ENCODE measurements at regions not wholly inside any gene's neighbourhood (a gene's known extent, or its start where the extent isn't known, plus 50 kb on each side); places are given as distances from the start of the nearest gene placed in this dataset.
"Not testable (repeated sequence)": the region's sequence is repeated elsewhere in the genome, so short reads cannot be mapped to it uniquely, and the experiment has no call there.

GRCh38 chr9:25350011-25350410 is 328.2 kb downstream of the TUSC1 start:
- H3K27me3 Mint-ChIP-seq, result no peaks in the 10 kb centered on the region
- H3K4me1 Mint-ChIP-seq (ENCODE audit: low read depth), result peaks cover 2% of the 10 kb centered on the region
- H3K36me3 Mint-ChIP-seq (ENCODE audit: insufficient read depth), result no peaks in the 10 kb centered on the region
- TF ChIP-seq CTCF (IDR thresholded peaks at IDR 0.05; ENCODE audit: unreplicated experiment), result no peak
- no peaks in the 10 kb centered on the region for H3K9me3 Mint-ChIP-seq (ENCODE audit: low read depth)
- no peak overlapping the region for H3K27ac Mint-ChIP-seq
- H3K4me3 Mint-ChIP-seq (ENCODE audit: low read depth), result no peak overlapping the region
- DNase-seq (ENCODE audit: low spot score, unreplicated experiment), result no peak

GRCh38 chr9:25322142-25322541 is 356.1 kb downstream of the TUSC1 start:
- no peaks in the 10 kb centered on the region for H3K4me1 Mint-ChIP-seq (ENCODE audit: low read depth)
- no peak overlapping the region for H3K27ac Mint-ChIP-seq
- TF ChIP-seq CTCF (IDR thresholded peaks at IDR 0.05; ENCODE audit: unreplicated experiment), result no peak
- no peaks in the 10 kb centered on the region for H3K27me3 Mint-ChIP-seq
- no peaks in the 10 kb centered on the region for H3K36me3 Mint-ChIP-seq (ENCODE audit: insufficient read depth)
- no peak overlapping the region for H3K4me3 Mint-ChIP-seq (ENCODE audit: low read depth)
- DNase-seq (ENCODE audit: low spot score, unreplicated experiment), result no peak
- H3K9me3 Mint-ChIP-seq (ENCODE audit: low read depth), result no peaks in the 10 kb centered on the region

GRCh38 chr9:25310961-25311360 is 367.3 kb downstream of the TUSC1 start:
- Mint-ChIP-seq H3K27ac (no peak overlapping the region), H3K36me3 (ENCODE audit: insufficient read depth) (no peaks in the 10 kb centered on the region), H3K4me1 (ENCODE audit: low read depth) (no peaks in the 10 kb centered on the region), H3K9me3 (ENCODE audit: low read depth) (no peaks in the 10 kb centered on the region), H3K27me3 (no peaks in the 10 kb centered on the region), H3K4me3 (ENCODE audit: low read depth) (no peak overlapping the region)
- DNase-seq (ENCODE audit: low spot score, unreplicated experiment), result no peak
- TF ChIP-seq CTCF (IDR thresholded peaks at IDR 0.05; ENCODE audit: unreplicated experiment), result no peak

- no peak for TF ChIP-seq CTCF (IDR thresholded peaks at IDR 0.05; ENCODE audit: unreplicated experiment)
- no peaks in the 10 kb centered on the region for H3K36me3 Mint-ChIP-seq (ENCODE audit: insufficient read depth)
- DNase-seq (ENCODE audit: low spot score, unreplicated experiment), result no peak
- H3K27me3 Mint-ChIP-seq, result no peaks in the 10 kb centered on the region
- H3K4me3 Mint-ChIP-seq (ENCODE audit: low read depth), result no peak overlapping the region
- no peaks in the 10 kb centered on the region for H3K9me3 Mint-ChIP-seq (ENCODE audit: low read depth)
- H3K27ac Mint-ChIP-seq, result no peak overlapping the region
- H3K4me1 Mint-ChIP-seq (ENCODE audit: low read depth), result no peaks in the 10 kb centered on the region
Observed at GRCh38 chr9:25308549-25308948, 369.7 kb downstream of the TUSC1 start.

GRCh38 chr9:25302601-25303000 is 375.6 kb downstream of the TUSC1 start:
- TF ChIP-seq CTCF (IDR thresholded peaks at IDR 0.05; ENCODE audit: unreplicated experiment), result no peak
- Mint-ChIP-seq H3K27me3 (no peaks in the 10 kb centered on the region), H3K4me1 (ENCODE audit: low read depth) (no peaks in the 10 kb centered on the region), H3K27ac (no peak overlapping the region), H3K9me3 (ENCODE audit: low read depth) (no peaks in the 10 kb centered on the region), H3K4me3 (ENCODE audit: low read depth) (no peak overlapping the region), H3K36me3 (ENCODE audit: insufficient read depth) (no peaks in the 10 kb centered on the region)
- no peak for DNase-seq (ENCODE audit: low spot score, unreplicated experiment)

- H3K27ac Mint-ChIP-seq; H3K36me3 Mint-ChIP-seq (ENCODE audit: insufficient read depth); H3K27me3 Mint-ChIP-seq: not testable (repeated sequence)
Observed at GRCh38 chr9:25288195-25288594, 390.0 kb downstream of the TUSC1 start.

More at GRCh38 chr9:25288195-25288594, 390.0 kb downstream of the TUSC1 start:
- not testable (repeated sequence) for H3K4me1 Mint-ChIP-seq (ENCODE audit: low read depth); H3K9me3 Mint-ChIP-seq (ENCODE audit: low read depth); H3K4me3 Mint-ChIP-seq (ENCODE audit: low read depth); DNase-seq (ENCODE audit: low spot score, unreplicated experiment)
